HTR-8/SVneo (cell line): ENCODE measurements at regions not wholly inside any gene's neighbourhood (a gene's known extent, or its start where the extent isn't known, plus 50 kb on each side); places are given as distances from the start of the nearest gene placed in this dataset.

Experiments used
- DNase-seq: peaks from one replicate; pipeline ENCODE4 v3.0.0; 2011; ENCODE audit warnings: low spot score, mixed read lengths; ENCODE audit not compliant: insufficient read length
- FAIRE-seq: peaks from 2 replicates; lab custom pipeline; 2011; peaks lifted over from hg19 to GRCh38; lab: Jason Lieb, UNC

GRCh38 chr11:28514391-28514790 lies 406.2 kb downstream of the METTL15 start:
- DNase-seq (no peak), FAIRE-seq (no peak)

GRCh38 chr11:28512143-28512756 lies 404.1 kb downstream of the METTL15 start:
- DNase-seq: no peak
- FAIRE-seq: no peak

DNA sequence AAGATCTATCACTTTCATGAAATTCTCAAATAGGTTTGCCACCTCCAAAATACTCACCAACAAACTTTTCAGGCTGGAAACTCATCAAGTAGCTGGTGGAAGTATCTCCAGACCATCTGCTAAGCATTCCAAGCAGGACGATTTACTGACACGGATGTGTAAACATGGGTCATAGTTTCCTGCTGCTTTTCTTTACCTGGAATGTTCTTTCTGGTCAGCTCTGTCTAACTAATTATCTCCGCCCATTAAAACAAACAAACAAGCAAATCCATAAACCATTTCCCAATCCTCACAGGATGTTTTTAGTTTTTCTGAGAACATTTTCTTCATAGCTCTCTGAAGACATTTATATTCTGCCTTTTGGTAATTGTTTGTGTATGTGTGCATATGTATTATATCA lies 397.0 kb downstream of the METTL15 start:
- DNase-seq (no peak), FAIRE-seq (no peak)

- FAIRE-seq (no peak), DNase-seq (no peak)
Measured at GRCh38 chr11:28504555-28505110, 396.4 kb downstream of the METTL15 start.

GRCh38 chr11:28495333-28495732 lies 387.1 kb downstream of the METTL15 start:
- FAIRE-seq: no peak
- no peak for DNase-seq

DNA sequence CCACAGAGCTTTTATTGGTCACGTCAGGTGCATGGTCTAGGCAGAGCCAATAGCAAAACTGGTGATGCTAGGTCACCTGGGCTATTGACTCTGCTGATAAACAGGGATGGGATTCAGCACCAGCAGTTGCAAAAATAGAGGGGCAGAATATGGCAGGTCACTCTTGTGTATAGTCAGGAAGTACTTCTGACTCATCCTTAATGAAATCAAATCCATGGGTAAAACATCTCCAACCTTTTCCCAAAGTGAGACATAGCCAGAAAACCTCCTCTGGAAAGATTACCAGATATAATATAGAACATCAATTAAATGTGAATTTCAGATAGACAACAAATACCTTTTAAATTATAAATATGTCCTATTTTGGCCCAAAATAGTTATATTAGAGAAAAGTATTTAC lies 383.2 kb downstream of the METTL15 start:
- no peak for FAIRE-seq

DNA sequence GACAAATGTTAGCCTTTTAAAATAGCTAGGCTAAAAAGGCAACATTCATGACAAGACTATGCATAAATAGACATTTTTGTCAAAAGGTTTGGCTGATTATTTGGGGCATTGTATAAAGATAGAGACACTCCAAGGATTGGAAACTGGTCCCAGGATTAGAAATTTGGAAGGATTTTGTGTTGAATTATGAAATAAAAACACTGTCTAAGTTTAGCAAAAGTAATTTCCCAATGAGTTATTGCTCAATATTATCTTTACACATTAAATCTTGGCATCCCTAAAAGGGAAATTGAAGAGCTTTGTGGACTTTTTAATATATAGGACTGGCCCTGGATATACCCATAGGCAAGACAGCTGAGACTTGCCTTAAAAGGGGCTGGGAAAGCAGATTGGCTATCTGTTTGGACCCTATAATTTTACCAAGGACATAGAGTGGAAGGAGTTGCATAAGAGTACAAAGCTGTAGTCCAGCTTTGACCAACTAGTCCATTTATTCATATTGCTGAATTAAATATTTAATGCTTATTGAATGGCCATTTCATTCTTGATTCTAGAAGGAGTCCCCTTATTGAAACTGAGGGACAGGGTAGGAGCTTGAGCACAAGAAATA lies 382.7 kb downstream of the METTL15 start:
- no peak for DNase-seq
- FAIRE-seq: no peak

More for the DNA sequence above, 383.2 kb downstream of the METTL15 start:
- no peak for DNase-seq

DNA sequence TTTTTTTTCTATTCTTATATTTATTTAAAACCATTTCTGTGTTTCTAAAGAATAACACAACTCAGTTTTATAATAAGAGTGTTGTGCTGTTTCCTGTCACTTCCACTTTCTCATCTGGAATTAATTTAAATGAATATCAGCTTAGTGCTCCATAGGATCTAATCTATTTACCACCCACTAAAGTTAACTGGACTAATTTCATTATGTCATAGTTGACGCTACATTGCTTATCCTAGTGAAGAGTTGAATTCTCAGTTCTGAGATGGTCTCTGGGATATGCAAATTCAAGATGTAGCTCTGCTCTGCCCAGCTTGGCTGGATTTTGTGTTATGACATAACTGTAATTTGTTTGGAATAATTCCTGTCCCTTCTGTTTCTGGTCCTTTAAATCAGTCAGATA lies 380.1 kb downstream of the METTL15 start:
- FAIRE-seq: no peak

GRCh38 chr11:28483072-28483867 lies 375.1 kb downstream of the METTL15 start:
- no peak for FAIRE-seq
- DNase-seq: no peak

More for the DNA sequence above, 380.1 kb downstream of the METTL15 start:
- DNase-seq: no peak

DNA sequence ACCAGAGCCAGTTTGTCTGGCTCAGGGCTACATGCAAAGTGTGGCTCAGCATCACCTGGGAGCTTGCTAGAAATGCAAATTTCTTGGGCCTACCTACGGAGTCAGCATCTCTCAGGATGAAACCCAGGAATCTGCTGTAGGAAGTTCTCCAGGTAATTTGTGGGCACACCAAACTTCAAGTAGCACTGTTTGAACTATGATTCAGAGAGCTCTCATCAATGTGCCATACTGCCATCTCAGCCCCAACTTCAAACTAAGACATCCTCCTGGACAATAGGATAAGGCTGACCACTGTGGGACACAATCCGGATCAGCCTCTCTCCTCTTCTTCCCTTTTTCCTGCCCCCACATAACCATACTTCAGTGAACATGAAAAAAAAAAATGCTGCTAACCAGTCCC lies 374.5 kb downstream of the METTL15 start:
- DNase-seq (no peak), FAIRE-seq (no peak)

DNA sequence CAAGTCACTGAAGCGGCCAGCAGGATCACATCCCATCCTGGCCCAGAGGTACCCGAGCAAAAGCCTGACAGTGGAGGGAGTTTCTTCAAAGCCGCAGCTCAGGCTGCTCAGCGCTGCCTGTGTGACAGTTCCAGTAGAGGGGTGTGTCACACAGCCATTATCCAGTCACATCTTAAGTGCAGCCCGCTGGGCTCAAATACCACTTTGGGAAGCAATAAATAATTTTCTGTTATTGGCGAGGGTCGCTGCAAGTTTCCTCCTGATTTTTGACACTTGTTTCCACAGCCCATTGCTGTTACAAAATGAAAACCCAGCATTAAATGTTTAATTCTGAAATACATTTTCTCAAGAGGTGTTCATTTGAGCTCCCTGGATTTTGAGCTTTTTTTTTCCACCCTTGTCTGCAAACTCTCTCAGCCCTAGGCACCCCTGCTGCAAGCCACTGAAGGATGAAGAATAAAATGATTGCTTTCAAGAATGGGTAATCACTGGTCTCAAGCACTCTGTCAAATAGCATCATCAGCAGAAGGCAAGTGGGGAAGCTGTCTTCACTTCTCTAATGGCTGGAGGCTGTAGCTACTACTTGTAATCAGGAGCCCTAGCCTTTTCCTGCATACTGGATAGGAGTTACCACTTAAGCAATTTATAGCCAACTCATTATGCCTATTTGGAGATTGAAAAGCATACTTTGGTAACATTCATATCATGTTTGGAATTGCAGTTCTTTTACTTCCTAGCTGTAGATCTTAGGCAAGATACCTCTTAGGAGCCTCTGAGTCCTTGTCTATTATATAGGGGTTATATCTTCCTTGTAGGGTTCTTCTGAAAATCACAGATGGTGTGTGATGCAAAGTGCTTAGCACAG lies 373.7 kb downstream of the METTL15 start:
- DNase-seq (no peak), FAIRE-seq (no peak)

GRCh38 chr11:28480406-28480805 lies 372.2 kb downstream of the METTL15 start:
- no peak for FAIRE-seq
- DNase-seq: no peak

DNA sequence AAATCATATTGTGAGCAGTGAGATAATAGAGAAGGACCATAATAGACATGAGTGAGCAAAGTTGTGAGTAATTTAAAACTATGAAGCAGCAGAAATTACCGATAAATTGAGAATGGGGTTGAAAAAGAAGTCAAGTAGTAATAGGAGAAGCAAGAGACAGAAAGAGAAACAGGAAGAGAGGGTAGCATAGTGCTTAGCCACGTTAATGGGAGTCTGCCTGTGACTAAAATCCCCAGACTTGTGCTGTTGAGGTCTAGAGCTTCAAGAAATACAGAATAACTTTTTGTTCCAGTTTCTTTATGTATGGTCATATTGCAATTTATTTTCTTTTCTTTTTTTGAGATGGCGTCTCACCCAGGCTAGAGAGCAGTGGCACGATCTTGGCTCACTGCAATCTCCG lies 368.7 kb downstream of the METTL15 start:
- no peak for FAIRE-seq

DNA sequence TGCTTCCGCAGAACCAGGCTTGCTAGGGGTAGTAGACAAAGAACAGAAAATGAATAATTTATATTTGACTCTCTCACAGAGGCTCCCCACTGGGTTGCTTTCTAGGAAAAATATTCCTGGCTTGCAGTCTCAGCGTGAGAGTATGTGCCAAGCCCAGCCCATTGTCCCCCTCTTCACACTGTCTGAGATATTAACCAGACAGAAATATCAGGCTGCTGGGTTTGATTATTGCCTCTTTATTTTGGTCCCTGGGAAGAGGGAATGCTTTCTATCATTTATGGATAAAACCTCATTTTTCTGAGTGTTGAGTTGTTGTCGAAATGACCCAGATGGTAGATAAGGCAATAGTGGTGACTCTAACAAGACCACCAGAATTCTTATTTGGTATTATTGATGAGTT lies 367.9 kb downstream of the METTL15 start:
- FAIRE-seq (no peak), DNase-seq (no peak)

More for the DNA sequence above, 368.7 kb downstream of the METTL15 start:
- no peak for DNase-seq

GRCh38 chr11:28472904-28473303 lies 364.7 kb downstream of the METTL15 start:
- no peak for FAIRE-seq
- no peak for DNase-seq

GRCh38 chr11:28471537-28471936 lies 363.3 kb downstream of the METTL15 start:
- no peak for FAIRE-seq
- no peak for DNase-seq

- DNase-seq (no peak), FAIRE-seq (no peak)
Measured at GRCh38 chr11:28470180-28470579, 362.0 kb downstream of the METTL15 start.

DNA sequence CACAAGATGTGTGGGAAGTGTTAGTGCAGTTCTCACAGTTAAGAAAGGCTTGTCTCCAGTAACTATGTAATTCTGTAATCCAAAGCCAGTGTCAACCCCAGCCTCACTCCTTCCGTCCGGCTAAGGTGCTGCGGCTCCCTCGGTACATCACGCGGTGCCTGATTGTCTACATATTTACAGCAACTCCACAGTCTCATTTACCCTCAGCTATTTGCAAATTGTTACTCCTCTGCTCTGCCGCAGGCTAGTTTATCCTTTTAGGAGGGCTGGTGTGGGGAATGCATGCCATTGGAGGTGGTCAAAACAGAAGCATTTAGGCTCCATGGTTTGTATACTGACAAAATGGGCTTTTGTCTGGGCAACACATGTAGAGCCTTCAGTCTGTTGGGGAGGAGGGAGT lies 358.3 kb downstream of the METTL15 start:
- FAIRE-seq: no peak

DNA sequence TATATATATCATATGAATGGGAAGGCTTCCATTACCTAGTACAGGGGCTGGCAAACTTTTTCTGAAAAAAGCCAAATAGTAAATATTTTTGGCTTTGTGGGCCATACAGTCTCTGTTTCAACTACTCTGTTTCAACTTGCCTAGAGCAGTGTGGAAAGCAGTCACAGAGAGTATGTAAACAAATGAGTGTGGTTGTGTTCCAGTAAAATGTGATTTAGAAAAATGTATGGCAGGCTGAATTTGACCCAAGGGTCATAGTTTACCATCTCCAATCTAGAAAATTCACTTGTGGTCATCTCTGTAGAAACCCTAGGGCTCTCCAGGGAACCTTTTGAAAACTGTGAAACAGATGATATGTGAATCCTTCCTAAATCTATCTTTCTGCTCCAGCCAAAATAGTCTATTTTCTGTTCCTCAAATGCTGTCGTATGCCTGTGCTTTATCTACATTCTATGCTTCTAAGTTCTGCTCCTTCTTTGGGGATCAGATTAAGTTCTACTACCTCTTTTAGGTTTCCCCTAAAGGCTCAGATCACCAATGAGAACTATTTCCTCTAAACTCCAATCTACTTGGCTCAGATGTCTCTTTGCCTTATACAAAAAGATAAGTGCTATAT lies 356.2 kb downstream of the METTL15 start:
- FAIRE-seq (no peak), DNase-seq (no peak)

More for the DNA sequence above, 358.3 kb downstream of the METTL15 start:
- DNase-seq: no peak

DNA sequence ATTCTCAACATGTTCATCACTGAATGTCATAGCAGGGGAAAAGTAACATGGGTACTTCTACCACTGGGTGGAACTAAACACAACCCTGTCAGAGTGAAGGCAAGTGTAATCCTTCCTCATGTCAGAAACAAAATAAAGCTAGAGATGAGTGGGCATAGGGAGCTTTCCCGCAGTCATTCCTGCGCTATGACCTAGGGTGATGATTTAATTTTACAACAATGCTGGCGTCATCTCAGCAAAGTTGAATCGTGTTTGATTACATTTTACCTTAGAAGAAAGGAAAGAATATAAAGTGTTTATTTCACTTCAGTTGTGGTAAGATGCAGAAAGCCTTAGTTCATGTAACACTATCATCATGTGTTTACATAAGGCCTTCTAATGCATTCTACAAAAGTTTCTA lies 355.6 kb downstream of the METTL15 start:
- FAIRE-seq: no peak
- no peak for DNase-seq
